H1 (cell line): ENCODE measurements at regions not wholly inside any gene's neighbourhood (a gene's known extent, or its start where the extent isn't known, plus 50 kb on each side); places are given as distances from the start of the nearest gene placed in this dataset.
"Not testable (repeated sequence)": the region's sequence is repeated elsewhere in the genome, so short reads cannot be mapped to it uniquely, and the experiment has no call there.

Experiments used
- CTCF ChIA-PET: fragments of 300-600 bp; sonication (Branson Sonifier 250); formaldehyde crosslinking; loops from one replicate; lab custom pipeline; 2021; ENCODE audit not compliant: partially characterized antibody; lab: Charles Lee
- POLR2A ChIA-PET: fragments of 300-600 bp; sonication (Branson Sonifier 250); formaldehyde crosslinking; loops from one replicate; lab custom pipeline; 2021; ENCODE audit warnings: inconsistent platforms; ENCODE audit not compliant: partially characterized antibody; lab: Charles Lee
- DNase-seq, 2 experiments: peaks; one replicate each; pipeline versions ENCODE4 v3.0.0 to v3.0.0-alpha.2; 2010 to 2022; ENCODE audit warnings: low spot score in 2 of 2, low read depth in 1 of 2, mixed read lengths in 1 of 2
- FAIRE-seq: peaks from 2 replicates; lab custom pipeline; 2011; peaks lifted over from hg19 to GRCh38; lab: Jason Lieb, UNC
- H2AFZ ChIP-seq: 2 replicates; pipeline ENCODE4 v1.8.1; 2012; ENCODE audit warnings: low read length, inconsistent platforms
- H2AK5ac ChIP-seq: 2 replicates; pipeline ENCODE4 v1.6.1; 2013; ENCODE audit warnings: low read depth, low read length
- H2BK120ac ChIP-seq: replicated peaks from 2 replicates; pipeline ENCODE3; 2013; ENCODE audit warnings: low read depth, low read length, inconsistent platforms
- H2BK12ac ChIP-seq: 2 replicates; pipeline ENCODE4 v1.6.1; 2013; ENCODE audit warnings: low read depth, low read length
- H2BK15ac ChIP-seq: 2 replicates; pipeline ENCODE4 v1.6.1; 2013; ENCODE audit warnings: low read length
- H2BK20ac ChIP-seq: 2 replicates; pipeline ENCODE4 v1.6.1; 2013; ENCODE audit warnings: low read length
- H2BK5ac ChIP-seq: 2 replicates; pipeline ENCODE4 v1.6.1; 2013; ENCODE audit warnings: low read depth, low read length
- H3K14ac ChIP-seq: 2 replicates; pipeline ENCODE4 v1.6.1; 2013; ENCODE audit warnings: inconsistent platforms; ENCODE audit not compliant: insufficient read length
- H3K18ac ChIP-seq: 2 replicates; pipeline ENCODE4 v1.6.1; 2013; ENCODE audit warnings: low read length; ENCODE audit errors: extremely low read depth
- H3K23ac ChIP-seq: 2 replicates; pipeline ENCODE4 v1.6.1; 2013; ENCODE audit warnings: inconsistent platforms; ENCODE audit not compliant: insufficient read length
- H3K23me2 ChIP-seq: 2 replicates; pipeline ENCODE4 v1.6.1; 2013; ENCODE audit warnings: low read depth, low read length
- H3K27ac ChIP-seq: 2 replicates; pipeline ENCODE4 v1.6.1; 2011; ENCODE audit warnings: low read depth, low read length, inconsistent platforms
- H3K27me3 ChIP-seq, 4 experiments: replicated peaks in 1 of 4; 1 replicate in 1 of 4; 2 replicates in 3 of 4; pipeline versions ENCODE4 v1.6.1 to v1.8.1; 2011 to 2013; ENCODE audit warnings: low read length in 3 of 4, mild to moderate bottlenecking in 3 of 4, inconsistent platforms in 2 of 4, mixed read lengths in 2 of 4, moderate library complexity in 1 of 4; ENCODE audit not compliant: control insufficient read depth in 3 of 4, insufficient read depth in 3 of 4; ENCODE audit errors: extremely low read depth in 1 of 4
- H3K36me3 ChIP-seq, 4 experiments: 2 replicates each; pipeline versions ENCODE4 v1.6.1 to v1.8.1; 2011 to 2013; ENCODE audit warnings: mild to moderate bottlenecking in 4 of 4, low read length in 3 of 4, moderate library complexity in 2 of 4, control low read depth in 1 of 4, inconsistent platforms in 1 of 4; ENCODE audit not compliant: insufficient read depth in 4 of 4, control insufficient read depth in 2 of 4
- H3K4ac ChIP-seq: replicated peaks from 2 replicates; pipeline ENCODE3; 2013; ENCODE audit warnings: low read length, low read depth, mixed read lengths, inconsistent platforms; ENCODE audit not compliant: insufficient read length
- H3K4me1 ChIP-seq, 4 experiments: replicated peaks in 1 of 4; 1 replicate in 1 of 4; 2 replicates in 3 of 4; pipeline versions ENCODE4 v1.6.1 to v1.8.1; 2011 to 2013; ENCODE audit warnings: low read length in 3 of 4, inconsistent platforms in 2 of 4, mixed read lengths in 1 of 4; ENCODE audit not compliant: insufficient read depth in 4 of 4, control insufficient read depth in 3 of 4
- H3K4me2 ChIP-seq, 2 experiments: 2 replicates each; pipeline versions ENCODE4 v1.6.1 to v1.8.1; 2011 to 2013; ENCODE audit warnings: low read depth in 2 of 2, low read length in 2 of 2, control low read depth in 1 of 2, inconsistent platforms in 1 of 2, mild to moderate bottlenecking in 1 of 2; ENCODE audit not compliant: insufficient read depth in 1 of 2
- H3K4me3 ChIP-seq, 4 experiments: fragments of 200-600, 300-600 bp in 1 of 4; sonication (generic), shearing (Covaris generic), sonication (Bioruptor Twin) in 1 of 4; 2 replicates each; pipeline versions ENCODE4 v1.5.1 to v1.8.1; 2011 to 2016; ENCODE audit warnings: low read length in 4 of 4, low read depth in 3 of 4, control low read depth in 2 of 4, inconsistent platforms in 2 of 4, mild to moderate bottlenecking in 2 of 4, mixed read lengths in 1 of 4, moderate library complexity in 1 of 4; ENCODE audit not compliant: insufficient read depth in 2 of 4; ENCODE audit errors: extremely low read depth in 1 of 4
- H3K56ac ChIP-seq: replicated peaks from 2 replicates; pipeline ENCODE3; 2013; ENCODE audit warnings: low read depth, mild to moderate bottlenecking, mixed read lengths, low read length, inconsistent platforms; ENCODE audit not compliant: insufficient read length
- H3K79me1 ChIP-seq: 2 replicates; pipeline ENCODE4 v1.6.1; 2013; ENCODE audit warnings: low read depth, low read length, control low read depth
- H3K79me2 ChIP-seq, 2 experiments: 2 replicates each; pipeline versions ENCODE4 v1.6.1 to v1.8.1; 2012 to 2013; ENCODE audit warnings: low read length in 2 of 2, mild to moderate bottlenecking in 2 of 2, inconsistent platforms in 1 of 2; ENCODE audit not compliant: insufficient read depth in 2 of 2, control insufficient read depth in 1 of 2
- H3K9ac ChIP-seq, 4 experiments: replicated peaks in 1 of 4; 1 replicate in 1 of 4; 2 replicates in 3 of 4; pipeline versions ENCODE4 v1.6.1 to v1.8.1; 2011 to 2013; ENCODE audit warnings: low read depth in 3 of 4, low read length in 3 of 4, control low read depth in 2 of 4, mild to moderate bottlenecking in 2 of 4, moderate library complexity in 2 of 4, inconsistent platforms in 1 of 4; ENCODE audit errors: extremely low read depth in 1 of 4
- H3K9me3 ChIP-seq, 2 experiments: 2 replicates each; pipeline versions ENCODE4 v1.6.1 to v1.8.1; 2012 to 2013; ENCODE audit warnings: mild to moderate bottlenecking in 2 of 2, moderate library complexity in 2 of 2, control low read depth in 1 of 2, inconsistent platforms in 1 of 2, low read depth in 1 of 2, low read length in 1 of 2, mixed read lengths in 1 of 2; ENCODE audit not compliant: insufficient read depth in 2 of 2
- H4K20me1 ChIP-seq, 2 experiments: replicated peaks in 1 of 2; 2 replicates each; pipeline versions ENCODE3 to v1.8.1; 2011 to 2013; ENCODE audit warnings: inconsistent platforms in 2 of 2, low read length in 2 of 2, mild to moderate bottlenecking in 1 of 2; ENCODE audit not compliant: insufficient read depth in 2 of 2, control insufficient read depth in 1 of 2
- H4K5ac ChIP-seq: 2 replicates; pipeline ENCODE4 v1.6.1; 2013; ENCODE audit warnings: low read length, low read depth, mixed read lengths, inconsistent platforms; ENCODE audit not compliant: insufficient read length
- H4K8ac ChIP-seq: 2 replicates; pipeline ENCODE4 v1.8.0; 2013; ENCODE audit warnings: mild to moderate bottlenecking, moderate library complexity, low read length, inconsistent platforms; ENCODE audit not compliant: insufficient read depth; ENCODE audit errors: extremely low read depth
- H4K91ac ChIP-seq: replicated peaks from 2 replicates; pipeline ENCODE3; 2013; ENCODE audit warnings: low read length, mixed read lengths, inconsistent platforms; ENCODE audit not compliant: insufficient read length
- WGBS, 2 experiments: shearing (Covaris generic) in 1 of 2; methylation state at CpG; one replicate each; pipeline versions ENCODE4 v1.1.6 to v1.1.7; 2013 to 2015; ENCODE audit warnings: low lambda C conversion rate in 2 of 2, mixed read lengths in 2 of 2, inconsistent platforms in 1 of 2, low coverage in 1 of 2, missing lambda C conversion rate in 1 of 2; ENCODE audit not compliant: insufficient replicate concordance in 2 of 2, insufficient coverage in 1 of 2, insufficient read length in 1 of 2; ENCODE audit errors: extremely low coverage in 1 of 2, missing lambda C conversion rate in 1 of 2; 5-methylcytosine and 5-hydroxymethylcytosine counted together

DNA sequence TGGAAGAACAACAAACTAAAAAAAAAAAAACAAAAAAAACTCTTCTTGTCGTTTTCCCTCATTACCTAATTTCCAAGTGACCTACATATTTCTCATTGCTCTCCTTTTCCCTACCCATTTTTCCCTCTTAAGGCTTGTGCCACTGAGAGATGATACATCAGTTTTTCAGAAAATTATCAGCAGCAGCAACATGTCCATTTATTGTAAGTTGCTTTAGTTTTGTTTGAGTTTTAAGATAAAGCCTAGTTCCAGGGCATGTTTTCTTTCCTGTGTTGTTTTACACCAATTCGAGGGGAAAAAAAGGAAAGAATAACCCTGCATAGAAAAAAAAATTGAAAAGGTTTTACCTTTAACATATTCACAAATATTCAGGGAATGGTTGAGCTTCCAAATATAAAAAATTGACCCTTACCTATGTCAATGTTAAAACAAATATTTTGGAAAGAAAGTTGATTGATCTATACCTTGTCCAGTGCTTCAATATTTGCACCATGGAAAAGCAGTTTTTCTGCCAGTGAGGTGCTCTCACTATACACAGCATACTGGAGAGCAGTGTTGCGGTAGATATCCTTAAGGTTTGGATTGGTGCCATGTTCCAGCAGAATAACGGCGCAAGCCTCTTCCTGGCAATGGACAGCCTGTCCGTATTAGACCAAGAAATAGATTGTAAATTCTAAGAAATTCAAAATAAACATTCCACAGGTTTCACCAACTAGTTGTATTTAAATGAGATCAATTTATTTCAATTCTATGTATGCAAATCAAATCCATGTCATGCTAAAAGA is 537.9 kb upstream of the DEFB115 start:
- 75% methylated on average over 6 of the region's 6 CpGs; no CpG with 5 or more reads in 1 of the 2 experiments for WGBS, 2 experiments
- H4K91ac ChIP-seq, H2AFZ ChIP-seq, H4K8ac ChIP-seq, H4K20me1 ChIP-seq, FAIRE-seq, H3K4ac ChIP-seq, DNase-seq, CTCF ChIA-PET, H3K23me2 ChIP-seq, H3K9ac ChIP-seq, H3K14ac ChIP-seq, H3K79me2 ChIP-seq, H3K4me3 ChIP-seq, H3K79me1 ChIP-seq, H3K23ac ChIP-seq, H3K56ac ChIP-seq, POLR2A ChIA-PET, H3K18ac ChIP-seq, H3K27ac ChIP-seq, H2BK20ac ChIP-seq, H3K36me3 ChIP-seq, H2BK120ac ChIP-seq, H2BK12ac ChIP-seq, H3K4me1 ChIP-seq, H3K4me2 ChIP-seq, H2BK5ac ChIP-seq, H3K27me3 ChIP-seq, H2BK15ac ChIP-seq, H4K5ac ChIP-seq, H2AK5ac ChIP-seq: not testable (repeated sequence)
- peaks cover 7 to 16% of the 10 kb centered on the region in 2 experiments; a peak in 2 of 4 replicates for H3K9me3 ChIP-seq

DNA sequence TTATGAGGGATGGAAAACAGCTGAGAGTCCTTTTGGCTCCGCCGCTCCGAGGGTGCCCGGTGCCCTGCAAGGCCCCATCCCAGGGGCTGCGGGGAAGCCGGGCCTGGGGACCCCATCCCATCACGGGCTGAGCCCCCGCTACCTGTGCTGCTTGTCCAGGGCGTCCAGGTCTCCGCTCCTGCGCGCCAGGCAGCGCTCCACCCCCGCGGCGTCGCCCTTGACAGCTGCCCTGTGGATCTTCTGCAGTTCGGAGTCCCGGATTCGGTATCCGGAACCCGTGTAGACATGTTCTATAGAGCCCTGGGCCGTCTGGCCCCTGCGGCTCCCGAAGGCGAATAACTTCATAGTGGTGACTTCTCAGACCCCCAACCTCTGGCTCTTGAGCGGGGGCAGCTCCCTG is 534.0 kb upstream of the DEFB115 start:
- FAIRE-seq, CTCF ChIA-PET: not testable (repeated sequence)

More for the DNA sequence above, 534.0 kb upstream of the DEFB115 start:
- H2BK20ac ChIP-seq, H2BK120ac ChIP-seq, H3K14ac ChIP-seq, H3K56ac ChIP-seq, H3K36me3 ChIP-seq, H2AK5ac ChIP-seq, H2BK15ac ChIP-seq, H3K23ac ChIP-seq, H2BK5ac ChIP-seq, H4K20me1 ChIP-seq, H2AFZ ChIP-seq, POLR2A ChIA-PET, H3K27ac ChIP-seq, H3K27me3 ChIP-seq, H3K79me1 ChIP-seq, H4K91ac ChIP-seq, H3K18ac ChIP-seq, H4K5ac ChIP-seq, H2BK12ac ChIP-seq, H3K4ac ChIP-seq, H3K79me2 ChIP-seq, H3K9ac ChIP-seq, H4K8ac ChIP-seq, H3K4me1 ChIP-seq, H3K23me2 ChIP-seq: not testable (repeated sequence)
- WGBS, 2 experiments: 97% methylated on average over 13 of the region's 27 CpGs; no CpG with 5 or more reads in 1 of the 2 experiments
- peak in 1 of 2 experiments; percentile 46 for DNase-seq
- Histone ChIP-seq H3K9me3 (peaks cover 7 to 32% of the 10 kb centered on the region in 2 experiments; a peak in 2 of 4 replicates), H3K4me2 (peak overlapping the region in 1 of 2 experiments; percentile 45; a peak in 1 of 4 replicates), H3K4me3 (peak overlapping the region in 1 of 4 experiments; percentile 28; a peak in 2 of 8 replicates)
